HG03432 (cell line): ENCODE measurements at regions not wholly inside any gene's neighbourhood (a gene's known extent, or its start where the extent isn't known, plus 50 kb on each side); places are given as distances from the start of the nearest gene placed in this dataset.
"Not testable (repeated sequence)": the region's sequence is repeated elsewhere in the genome, so short reads cannot be mapped to it uniquely, and the experiment has no call there.

Experiments used
- ATAC-seq: cut with Tn5 transposase; IDR thresholded peaks from one replicate; pipeline ENCODE4 v1.9.1; 2021; ENCODE audit warnings: mild to moderate bottlenecking, moderate library complexity; ENCODE audit not compliant: unreplicated experiment

- ATAC-seq: no peak
Measured at GRCh38 chr16:51984395-51984794, 562.5 kb downstream of the TOX3 start.

- no peak for ATAC-seq
Measured at GRCh38 chr16:51982715-51983680, 563.9 kb downstream of the TOX3 start.

- ATAC-seq: no peak
Measured at GRCh38 chr16:51981725-51982124, 565.2 kb downstream of the TOX3 start.

GRCh38 chr16:51977506-51977905 is 569.4 kb downstream of the TOX3 start:
- ATAC-seq: not testable (repeated sequence)

- ATAC-seq: no peak
Measured at GRCh38 chr16:51971184-51971583, 575.8 kb downstream of the TOX3 start.

GRCh38 chr16:51968749-51969148 is 578.2 kb downstream of the TOX3 start:
- no peak for ATAC-seq

GRCh38 chr16:51967646-51968045 is 579.3 kb downstream of the TOX3 start:
- ATAC-seq: no peak

- no peak for ATAC-seq
Measured at GRCh38 chr16:51960931-51961330, 586.0 kb downstream of the TOX3 start.

GRCh38 chr16:51953286-51953985 is 593.5 kb downstream of the TOX3 start:
- ATAC-seq: no peak

GRCh38 chr16:51952500-51952899 is 594.4 kb downstream of the TOX3 start:
- ATAC-seq: no peak

- ATAC-seq: no peak
Measured at GRCh38 chr16:51951668-51952298, 595.2 kb downstream of the TOX3 start.

GRCh38 chr16:51950118-51950780 is 596.7 kb downstream of the TOX3 start:
- ATAC-seq: no peak

GRCh38 chr16:51949282-51949681 is 597.7 kb downstream of the TOX3 start:
- ATAC-seq: no peak

GRCh38 chr16:51941412-51941811 is 605.5 kb downstream of the TOX3 start:
- ATAC-seq: no peak

GRCh38 chr16:51940183-51940582 is 606.8 kb downstream of the TOX3 start:
- ATAC-seq: no peak

- no peak for ATAC-seq
Measured at GRCh38 chr16:51939378-51939871, 607.5 kb downstream of the TOX3 start.

- ATAC-seq: no peak
Measured at GRCh38 chr16:51938861-51939260, 608.1 kb downstream of the TOX3 start.

GRCh38 chr16:51937771-51938170 is 609.2 kb downstream of the TOX3 start:
- ATAC-seq: no peak

- ATAC-seq: no peak
Measured at GRCh38 chr16:51936846-51937245, 610.1 kb downstream of the TOX3 start.

GRCh38 chr16:51932317-51932716 is 614.6 kb downstream of the TOX3 start:
- ATAC-seq: no peak

- ATAC-seq: no peak
Measured at GRCh38 chr16:51931653-51932052, 615.3 kb downstream of the TOX3 start.
